ENCODE measurements at regions not wholly inside any gene's neighbourhood (a gene's known extent, or its start where the extent isn't known, plus 50 kb on each side); places are given as distances from the start of the nearest gene placed in this dataset.

DNA sequence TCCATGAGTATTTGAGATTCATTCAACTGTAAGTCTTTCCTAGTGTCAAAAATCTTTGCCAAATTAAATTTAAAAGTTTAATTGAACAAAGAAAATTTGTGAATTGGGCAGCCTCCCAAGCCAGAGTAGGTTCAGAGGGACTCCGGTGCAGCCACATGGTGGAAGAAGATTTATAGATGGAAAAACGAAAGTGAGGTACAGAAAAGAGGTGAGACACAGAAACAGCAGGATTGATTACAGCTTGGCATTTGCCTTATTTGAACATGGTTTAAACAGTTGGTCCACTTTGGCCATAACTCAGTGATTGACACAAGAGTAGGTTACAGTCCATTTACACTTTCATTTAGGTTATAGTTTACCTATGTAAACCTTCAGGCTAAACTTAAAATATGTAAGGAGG, 465.8 kb downstream of the ARL4A start:
- TF ChIP-seq CTCF (IDR thresholded peaks at IDR 0.05; ENCODE audit: low read depth, low read length) = no peak
- TF ChIP-seq EZH2phosphoT487 (IDR thresholded peaks at IDR 0.05; ENCODE audit: low read depth) = no peak

All from OCI-LY3 (cell line).